ENCODE measurements at regions not wholly inside any gene's neighbourhood (a gene's known extent, or its start where the extent isn't known, plus 50 kb on each side); places are given as distances from the start of the nearest gene placed in this dataset.
"Not testable (repeated sequence)": the region's sequence is repeated elsewhere in the genome, so short reads cannot be mapped to it uniquely, and the experiment has no call there.

DNA sequence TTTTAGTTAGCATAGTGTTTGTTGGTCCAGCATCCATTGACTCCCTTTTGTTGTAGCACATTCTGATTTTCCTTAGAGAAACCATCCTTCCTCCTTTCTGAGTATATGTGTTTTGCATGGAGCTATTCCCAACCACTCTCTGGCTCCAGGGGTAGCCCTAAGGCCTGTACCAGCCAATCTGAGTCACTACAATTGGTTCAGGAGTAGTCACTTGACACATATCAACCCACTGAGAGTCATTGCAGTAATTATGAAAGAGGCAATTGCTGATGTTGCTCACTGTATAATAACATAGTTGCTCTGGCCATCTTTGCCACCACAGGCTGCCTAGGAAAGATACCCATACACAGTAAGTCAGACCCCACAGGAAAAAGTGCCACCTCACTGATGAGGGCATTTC is 71.2 kb upstream of the GRID2 start:
- no peak for DNase-seq (ENCODE audit: low read depth)

DNA sequence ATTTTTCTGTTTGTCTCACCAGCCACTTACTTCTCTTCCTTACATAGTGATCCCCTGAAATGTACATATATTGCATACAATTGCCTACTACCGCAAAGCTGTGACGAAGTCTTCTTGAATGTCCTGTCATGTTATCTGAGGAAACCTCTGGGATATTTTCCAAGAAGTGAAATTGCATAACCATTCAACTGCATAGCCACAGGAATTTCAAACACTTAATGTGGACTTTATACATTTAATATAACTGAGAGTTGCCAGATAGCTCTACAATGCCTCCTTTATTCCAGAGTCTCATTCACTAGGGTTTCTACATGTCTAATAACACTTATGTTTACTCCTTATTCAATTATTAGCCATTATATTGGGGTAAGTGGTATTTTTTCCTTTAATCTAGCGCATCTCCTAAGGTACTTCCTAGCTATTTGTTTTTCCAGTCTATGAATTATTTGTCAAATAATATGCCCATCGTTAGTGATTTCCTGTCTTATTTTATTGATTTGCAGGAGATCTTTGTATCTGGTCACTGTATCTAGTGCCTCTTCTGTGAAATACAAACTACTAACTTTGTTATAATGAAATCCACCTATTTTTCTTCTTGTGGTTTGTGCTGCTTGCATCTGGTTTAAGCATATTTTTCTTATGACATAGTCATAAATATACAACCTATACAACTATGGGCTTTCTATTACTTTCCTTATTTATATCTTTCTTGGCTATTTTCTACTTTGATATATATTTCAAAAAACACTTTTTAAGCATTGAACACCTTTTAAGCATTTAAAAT is 69.2 kb upstream of the GRID2 start:
- peak; percentile 76 for DNase-seq (ENCODE audit: low read depth)

DNA sequence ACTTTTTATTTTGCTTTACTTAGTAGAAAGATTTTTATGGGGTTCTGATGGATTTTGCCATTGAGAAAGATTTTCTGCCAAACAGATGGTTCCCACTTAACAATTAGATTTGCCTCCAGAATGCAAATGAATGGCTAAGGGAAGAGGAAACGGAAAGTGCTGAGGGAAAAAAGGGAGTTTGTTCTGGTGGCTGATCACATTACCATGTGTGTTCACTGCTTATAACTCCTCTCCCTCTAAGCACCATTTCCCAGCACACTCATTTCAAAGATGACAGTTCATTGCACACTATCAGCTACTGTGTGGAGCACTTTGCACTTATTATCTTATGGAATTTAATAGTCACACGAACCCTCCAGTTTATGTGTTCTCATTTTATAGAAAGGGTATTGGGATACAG is 68.0 kb upstream of the GRID2 start:
- no peak for DNase-seq (ENCODE audit: low read depth)

DNA sequence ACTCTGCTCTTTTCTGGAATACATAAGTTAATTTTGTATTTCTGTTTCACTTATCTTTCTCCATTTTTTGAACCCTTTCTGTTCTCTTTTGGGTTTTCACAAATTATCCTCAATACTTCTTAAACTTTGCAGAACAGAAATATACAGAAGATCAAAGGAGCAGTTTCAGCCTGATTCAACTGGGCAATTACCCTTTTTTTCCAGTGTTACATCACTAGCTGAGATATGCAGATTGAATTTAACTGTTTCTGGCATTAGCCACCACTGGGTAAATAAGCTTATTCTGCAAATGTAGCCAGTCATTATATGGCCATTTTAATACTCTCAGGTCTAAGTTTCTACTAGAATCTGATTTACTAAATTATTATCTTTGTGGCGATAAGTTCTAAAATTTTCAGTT is 66.9 kb upstream of the GRID2 start:
- DNase-seq (ENCODE audit: low read depth), result no peak

DNA sequence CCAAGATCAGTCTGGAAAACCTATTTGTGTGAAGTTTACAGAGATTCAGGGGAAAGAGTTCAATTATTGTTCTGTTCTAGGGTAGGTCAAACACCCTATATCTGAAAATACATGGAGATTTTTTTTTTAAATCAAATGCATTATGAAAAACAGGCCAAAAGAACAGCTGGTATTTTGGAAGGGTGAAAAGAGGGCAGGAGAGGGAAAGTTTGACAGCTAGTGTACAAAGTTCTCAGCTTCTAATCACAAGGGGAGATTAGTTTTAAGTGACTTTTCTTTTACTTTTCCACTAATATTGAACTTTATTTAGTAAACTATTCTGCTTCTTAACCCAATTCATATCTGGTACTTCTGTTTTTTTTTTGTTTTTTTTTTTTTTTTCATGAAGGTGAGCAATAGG is 66.2 kb upstream of the GRID2 start:
- no peak for DNase-seq (ENCODE audit: low read depth)

DNA sequence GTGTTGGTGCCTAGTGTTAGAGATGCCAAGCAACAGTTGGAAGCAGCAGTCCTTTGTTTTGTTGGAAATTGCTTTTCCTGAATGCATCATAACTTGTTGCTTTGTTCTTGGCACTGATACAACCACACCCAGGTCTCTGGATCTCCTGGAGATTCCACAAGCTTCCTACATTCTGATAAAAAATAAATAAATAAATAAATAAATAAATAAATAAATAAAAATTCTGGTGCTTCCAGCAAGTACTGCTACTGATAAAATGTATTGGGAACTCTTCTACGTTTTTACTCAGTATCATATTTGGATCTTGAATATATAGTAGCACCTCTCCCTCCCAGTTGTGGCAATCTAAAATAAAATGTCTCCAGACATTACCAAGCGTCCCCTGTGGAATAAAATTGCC is 62.7 kb upstream of the GRID2 start:
- no peak for DNase-seq (ENCODE audit: low read depth)

DNA sequence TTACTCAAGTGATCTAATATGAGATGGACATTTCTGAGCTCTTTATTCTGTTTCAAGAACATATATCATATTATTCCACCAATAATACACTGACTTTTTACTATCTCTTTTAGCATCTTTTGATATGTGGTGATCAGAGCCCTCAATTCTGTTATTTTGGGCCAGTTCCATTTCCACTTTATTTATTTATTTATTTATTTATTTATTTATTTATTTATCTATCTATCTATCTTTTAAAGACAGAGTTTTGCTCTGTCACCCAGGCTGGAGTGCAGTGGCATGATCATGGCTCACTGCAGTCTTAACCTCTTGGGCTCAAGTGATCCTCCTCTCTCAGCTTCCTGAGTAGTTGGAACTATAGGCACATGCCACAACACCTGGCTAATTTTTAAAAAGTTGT is 57.4 kb upstream of the GRID2 start:
- no peak for DNase-seq (ENCODE audit: low read depth)

DNA sequence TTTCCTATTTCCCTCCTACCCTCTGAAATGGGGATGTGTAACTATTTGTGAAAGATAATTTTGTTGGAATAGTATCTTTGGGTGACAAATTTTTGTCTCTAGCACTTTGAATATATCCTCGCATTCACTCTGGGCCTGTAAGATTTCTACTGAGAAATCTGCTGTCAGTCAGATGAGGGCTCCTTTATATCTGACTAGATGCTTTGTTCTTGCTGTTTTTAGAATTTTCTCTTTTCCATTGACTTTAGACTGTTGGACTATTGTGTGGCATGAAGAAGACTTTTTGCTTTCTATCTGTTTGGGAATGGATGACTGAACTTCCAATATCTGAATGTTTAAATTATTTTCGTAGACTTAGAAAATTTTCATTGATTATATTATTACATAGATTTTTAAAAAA is 54.2 kb upstream of the GRID2 start:
- DNase-seq (ENCODE audit: low read depth), result no peak

- DNase-seq (ENCODE audit: low read depth), result no peak
Measured at GRCh38 chr4:92251711-92252110, 52.1 kb upstream of the GRID2 start.

- DNase-seq (ENCODE audit: low read depth), result not testable (repeated sequence)
Measured at GRCh38 chr4:92252358-92252757, 51.4 kb upstream of the GRID2 start.

DNA sequence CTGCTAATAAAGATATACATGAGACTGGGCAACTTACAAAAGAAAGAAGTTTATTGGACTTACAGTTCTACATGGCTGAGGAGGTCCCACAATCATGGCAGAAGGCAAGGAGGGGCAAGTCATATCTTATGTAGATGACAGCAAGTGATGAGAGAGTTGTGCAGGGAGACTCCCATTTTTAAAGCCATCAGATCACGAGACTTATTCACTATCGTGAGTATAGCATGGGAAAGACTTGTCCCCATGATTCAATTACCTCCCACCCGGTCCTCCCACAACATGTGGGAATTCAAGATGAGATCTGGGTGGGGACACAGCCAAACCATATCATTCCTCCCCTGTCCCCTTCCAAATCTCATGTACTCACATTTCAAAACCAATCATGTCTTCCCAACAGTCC is 50.9 kb upstream of the GRID2 start:
- DNase-seq (ENCODE audit: low read depth), result no peak

DNA sequence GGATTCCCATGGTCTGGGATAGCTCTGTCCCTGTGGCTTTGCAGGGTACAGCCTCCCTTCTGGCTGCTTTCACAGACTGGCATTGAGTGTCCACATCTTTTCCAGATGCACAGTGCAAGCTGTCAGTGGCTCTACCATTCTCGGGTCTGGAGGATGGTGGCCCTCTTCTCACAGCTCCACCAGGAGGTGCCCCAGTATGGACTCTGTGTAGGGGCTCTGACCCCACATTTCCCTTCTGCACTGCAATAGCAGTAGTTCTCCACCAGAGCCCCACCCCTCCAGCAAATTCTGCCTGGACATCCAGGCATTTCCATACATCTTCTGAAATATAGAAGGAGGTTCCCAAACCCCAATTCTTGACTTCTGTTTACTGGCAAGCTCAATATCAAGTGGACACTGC is 50.2 kb upstream of the GRID2 start:
- no peak for DNase-seq (ENCODE audit: low read depth)
